HepG2 (cell line): ENCODE measurements at regions not wholly inside any gene's neighbourhood (a gene's known extent, or its start where the extent isn't known, plus 50 kb on each side); places are given as distances from the start of the nearest gene placed in this dataset.
"Not testable (repeated sequence)": the region's sequence is repeated elsewhere in the genome, so short reads cannot be mapped to it uniquely, and the experiment has no call there.

Experiments used
- ATAC-seq: fragments of 200-7000 bp; cut with Tn5 transposase; 3 replicates; pipeline ENCODE4 v1.9.1; 2020; ENCODE audit warnings: mild to moderate bottlenecking, moderate library complexity
- BruUV-seq: library from RNA; stranded (reverse); fragments of 400-500 nt; replicated peaks from 2 replicates; lab custom pipeline; 2021; lab: Mats Ljungman, UMichigan
- CTCF ChIA-PET: fragments of 300-600 bp; formaldehyde crosslinking; extraction: SDS; loops from one replicate; lab custom pipeline; 2021; ENCODE audit warnings: low total read pairs, inconsistent platforms, low intra/inter-chr PET ratio; lab: Yijun Ruan, JAX
- POLR2A ChIA-PET: fragments of 350-600 bp; sonication (Branson Sonifier 250); formaldehyde crosslinking; loops from one replicate; lab custom pipeline; 2020; ENCODE audit warnings: antibody characterized with exemption, inconsistent platforms; lab: Yijun Ruan, JAX
- DNase-seq: peaks from one replicate; pipeline ENCODE4 v3.0.0-alpha.2; 2015; ENCODE audit warnings: low spot score
- FAIRE-seq: peaks from 3 replicates; lab custom pipeline; 2011; peaks lifted over from hg19 to GRCh38; lab: Jason Lieb, UNC
- H2AFZ ChIP-seq: one replicate; pipeline ENCODE4 v1.6.1; 2011; ENCODE audit warnings: low read length, inconsistent platforms
- H3K27ac ChIP-seq: fragments of 300-600 bp; 3 replicates; pipeline ENCODE4 v1.8.0; 2011; ENCODE audit warnings: mixed run types, mild to moderate bottlenecking, mixed read lengths, low read length, inconsistent platforms; ENCODE audit not compliant: insufficient read depth; ENCODE audit errors: extremely low read length
- H3K27me3 ChIP-seq, 2 experiments: fragments of 200-600 bp in 1 of 2; 2 replicates in 1 of 2; 3 replicates in 1 of 2; pipeline versions ENCODE4 v1.6.0 to v1.8.0; 2011; ENCODE audit warnings: low read length in 2 of 2, mild to moderate bottlenecking in 2 of 2, moderate library complexity in 2 of 2, inconsistent platforms in 1 of 2; ENCODE audit not compliant: insufficient read depth in 2 of 2, control insufficient read depth in 1 of 2
- H3K36me3 ChIP-seq, 2 experiments: fragments of 200-600 bp in 1 of 2; replicated peaks in 1 of 2; 2 replicates in 1 of 2; 3 replicates in 1 of 2; pipeline versions ENCODE4 v1.5.1 to v1.8.0; 2011; ENCODE audit warnings: low read length in 2 of 2, inconsistent platforms in 1 of 2; ENCODE audit not compliant: insufficient read depth in 2 of 2, control insufficient read depth in 1 of 2
- H3K4me1 ChIP-seq: 2 replicates; pipeline ENCODE4 v1.5.1; 2012; ENCODE audit warnings: low read length, inconsistent platforms; ENCODE audit not compliant: insufficient read depth
- H3K4me2 ChIP-seq: 2 replicates; pipeline ENCODE4 v1.6.0; 2011; ENCODE audit warnings: low read depth, low read length, inconsistent platforms
- H3K4me3 ChIP-seq, 3 experiments: fragments of 200-600 bp in 1 of 3; sonication (generic), shearing (Covaris generic) in 1 of 3; replicated peaks in 1 of 3; 2 replicates each; pipeline ENCODE4 v1.5.1; 2011 to 2016; ENCODE audit warnings: low read length in 3 of 3, inconsistent platforms in 2 of 3, low read depth in 2 of 3, mild to moderate bottlenecking in 2 of 3, control low read depth in 1 of 3, mixed read lengths in 1 of 3; ENCODE audit not compliant: insufficient read depth in 1 of 3
- H3K79me2 ChIP-seq: one replicate; pipeline ENCODE4 v1.6.1; 2011; ENCODE audit warnings: low read length, inconsistent platforms; ENCODE audit not compliant: insufficient read depth
- H3K9ac ChIP-seq: 2 replicates; pipeline ENCODE4 v1.6.0; 2011; ENCODE audit warnings: mild to moderate bottlenecking, low read depth, low read length, inconsistent platforms; ENCODE audit not compliant: insufficient read depth
- H3K9me3 ChIP-seq: 2 replicates; pipeline ENCODE4 v1.5.1; 2012; ENCODE audit warnings: mild to moderate bottlenecking, low read length
- H4K20me1 ChIP-seq: 2 replicates; pipeline ENCODE4 v1.6.0; 2011; ENCODE audit warnings: inconsistent platforms, mild to moderate bottlenecking, low read length, moderate library complexity; ENCODE audit not compliant: insufficient read depth
- BHLHE40 ChIP-seq: IDR thresholded peaks from 2 replicates; pipeline ENCODE4 v1.6.1; 2011; ENCODE audit warnings: low read length, improper control_type of control experiment
- FOSL2 ChIP-seq: sonication (generic); formaldehyde crosslinking; IDR thresholded peaks from 2 replicates; pipeline ENCODE4 v1.4.0; 2020; ENCODE audit warnings: missing genetic modification reagents
- HDAC1 ChIP-seq: sonication (generic); formaldehyde crosslinking; IDR thresholded peaks from 2 replicates; pipeline ENCODE4 v1.5.1; 2020; ENCODE audit warnings: mild to moderate bottlenecking, missing genetic modification reagents
- HOXA3 ChIP-seq: sonication (generic); formaldehyde crosslinking; IDR thresholded peaks from 2 replicates; pipeline ENCODE4 v1.5.0; 2020; ENCODE audit warnings: missing genetic modification reagents
- ZBTB49 ChIP-seq: sonication (generic); formaldehyde crosslinking; IDR thresholded peaks from 2 replicates; pipeline ENCODE4 v1.4.0; 2020; ENCODE audit warnings: missing genetic modification reagents, borderline replicate concordance
- ZKSCAN1 ChIP-seq: fragments of 150-350 bp; IDR thresholded peaks from 2 replicates; pipeline ENCODE4 v1.6.1; 2014; ENCODE audit warnings: low read length
- ZNF282 ChIP-seq: fragments of 450-650 bp; IDR thresholded peaks from 2 replicates; pipeline ENCODE4 v1.6.1; 2018; ENCODE audit not compliant: partially characterized antibody
- ZNF432 ChIP-seq: sonication (generic); formaldehyde crosslinking; IDR thresholded peaks from 2 replicates; pipeline ENCODE4 v1.5.0; 2020; ENCODE audit warnings: missing genetic modification reagents, mild to moderate bottlenecking, borderline replicate concordance
- ZNF777 ChIP-seq: sonication (generic); formaldehyde crosslinking; IDR thresholded peaks from 2 replicates; pipeline ENCODE4 v1.4.0; 2020; ENCODE audit warnings: missing genetic modification reagents
- ZSCAN31 ChIP-seq: sonication (generic); formaldehyde crosslinking; IDR thresholded peaks from 2 replicates; pipeline ENCODE4 v1.5.0; 2020; ENCODE audit warnings: low read depth, mild to moderate bottlenecking, missing genetic modification reagents
- WGBS: methylation state at CpG from one replicate; pipeline ENCODE4 v1.1.6; 2017; ENCODE audit warnings: low lambda C conversion rate; 5-methylcytosine and 5-hydroxymethylcytosine counted together
- in situ Hi-C: cut with HindIII; loops from 2 replicates; pipeline ENCODE4 v1.10.0; 2017; ENCODE audit warnings: low pct_unique_long_range_greater_than_20kb; ENCODE audit not compliant: extremely low pct_ligation_motif_present
- intact Hi-C: fragments of 100-400 bp; cut with micrococcal nuclease; formaldehyde crosslinking; loops from one replicate; pipeline ENCODE4 v1.10.0; 2022; ENCODE audit not compliant: unreplicated experiment
- TF ChIP-seq, protein P1 (sequence below): sonication (generic); formaldehyde crosslinking; IDR thresholded peaks from 2 replicates; pipeline ENCODE4 v1.5.0; 2020; ENCODE audit warnings: mild to moderate bottlenecking, low read depth, missing genetic modification reagents, borderline replicate concordance
- TF ChIP-seq, protein P2 (sequence below): sonication (generic); formaldehyde crosslinking; IDR thresholded peaks from 2 replicates; pipeline ENCODE4 v1.5.1; 2020; ENCODE audit warnings: missing genetic modification reagents, mild to moderate bottlenecking, borderline replicate concordance

GRCh38 chr12:72989458-72989947, 717.3 kb downstream of the TRHDE start:
- H4K20me1 ChIP-seq: no peaks in the 10 kb centered on the region
- H3K36me3 ChIP-seq: no peaks in the 10 kb centered on the region
- no peaks in the 10 kb centered on the region; the same call in 1 of the 2 replicates for H3K9me3 ChIP-seq
- CTCF ChIA-PET: no interaction called here
- no peak overlapping the region for H3K4me3 ChIP-seq
- POLR2A ChIA-PET: no interaction called here
- H3K79me2 ChIP-seq: no peaks in the 10 kb centered on the region
- no TSS peak for BruUV-seq
- H3K9ac ChIP-seq: no peak overlapping the region
- no peaks in the 10 kb centered on the region for H3K4me1 ChIP-seq
- no peak overlapping the region for H2AFZ ChIP-seq
- DNase-seq: no peak
- WGBS: 0% methylated on average over 4 of the region's 4 CpGs
- in situ Hi-C loops (no loop called here), intact Hi-C loops (no loop called here)
- no peak for ATAC-seq
- H3K4me2 ChIP-seq: no peak overlapping the region
- TF ChIP-seq ZNF282 (no peak), HDAC1 (CRISPR knock-in tag) (no peak), BHLHE40 (no peak), ZSCAN31 (no peak), FOSL2 (CRISPR knock-in tag) (no peak), HOXA3 (no peak), ZNF777 (CRISPR knock-in tag) (no peak), ZNF432 (CRISPR knock-in tag) (no peak), ZKSCAN1 (no peak), ZBTB49 (no peak)
- TF ChIP-seq, protein P1, sequence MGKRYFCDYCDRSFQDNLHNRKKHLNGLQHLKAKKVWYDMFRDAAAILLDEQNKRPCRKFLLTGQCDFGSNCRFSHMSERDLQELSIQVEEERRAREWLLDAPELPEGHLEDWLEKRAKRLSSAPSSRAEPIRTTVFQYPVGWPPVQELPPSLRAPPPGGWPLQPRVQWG (CRISPR knock-in tag): no peak
- TF ChIP-seq, protein P2, sequence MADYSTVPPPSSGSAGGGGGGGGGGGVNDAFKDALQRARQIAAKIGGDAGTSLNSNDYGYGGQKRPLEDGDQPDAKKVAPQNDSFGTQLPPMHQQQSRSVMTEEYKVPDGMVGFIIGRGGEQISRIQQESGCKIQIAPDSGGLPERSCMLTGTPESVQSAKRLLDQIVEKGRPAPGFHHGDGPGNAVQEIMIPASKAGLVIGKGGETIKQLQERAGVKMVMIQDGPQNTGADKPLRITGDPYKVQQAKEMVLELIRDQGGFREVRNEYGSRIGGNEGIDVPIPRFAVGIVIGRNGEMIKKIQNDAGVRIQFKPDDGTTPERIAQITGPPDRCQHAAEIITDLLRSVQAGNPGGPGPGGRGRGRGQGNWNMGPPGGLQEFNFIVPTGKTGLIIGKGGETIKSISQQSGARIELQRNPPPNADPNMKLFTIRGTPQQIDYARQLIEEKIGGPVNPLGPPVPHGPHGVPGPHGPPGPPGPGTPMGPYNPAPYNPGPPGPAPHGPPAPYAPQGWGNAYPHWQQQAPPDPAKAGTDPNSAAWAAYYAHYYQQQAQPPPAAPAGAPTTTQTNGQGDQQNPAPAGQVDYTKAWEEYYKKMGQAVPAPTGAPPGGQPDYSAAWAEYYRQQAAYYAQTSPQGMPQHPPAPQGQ (CRISPR knock-in tag): no peak
- no peak for FAIRE-seq
- H3K27ac ChIP-seq: no peak overlapping the region
- H3K27me3 ChIP-seq: no peaks in the 10 kb centered on the region

DNA sequence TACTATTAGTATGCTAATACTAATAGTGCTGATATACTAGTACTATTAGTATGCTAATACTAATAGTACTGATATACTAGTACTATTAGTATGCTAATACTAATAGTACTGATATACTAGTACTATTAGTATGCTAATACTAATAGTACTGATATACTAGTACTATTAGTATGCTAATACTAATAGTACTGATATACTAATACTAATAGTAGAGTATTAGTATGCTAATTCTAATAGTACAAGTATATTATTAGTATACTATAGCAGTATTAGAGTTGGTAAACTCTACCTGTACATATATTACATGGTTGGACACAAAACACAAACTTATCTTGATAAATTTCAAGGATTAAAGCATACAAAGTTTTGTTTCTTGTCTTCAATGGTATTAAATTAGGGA, 722.9 kb downstream of the TRHDE start:
- H2AFZ ChIP-seq, intact Hi-C loops, in situ Hi-C loops, ATAC-seq, H3K9me3 ChIP-seq, H3K4me3 ChIP-seq, CTCF ChIA-PET, FAIRE-seq, POLR2A ChIA-PET, H3K4me2 ChIP-seq, BruUV-seq, H3K4me1 ChIP-seq, H3K27ac ChIP-seq, H3K9ac ChIP-seq, H3K27me3 ChIP-seq, H3K79me2 ChIP-seq, H3K36me3 ChIP-seq, DNase-seq, H4K20me1 ChIP-seq: not testable (repeated sequence)
